Transverse colon (tissue), 4 donors: ENCODE measurements at regions not wholly inside any gene's neighbourhood (a gene's known extent, or its start where the extent isn't known, plus 50 kb on each side); places are given as distances from the start of the nearest gene placed in this dataset.

ENCODE experiments used
- EP300 ChIP-seq: sonication (generic); formaldehyde crosslinking; IDR thresholded peaks from one replicate; pipeline ENCODE4 v1.6.1; 2017; ENCODE audit warnings: antibody characterized with exemption, low read depth
- POLR2A ChIP-seq: fragments of 450-650 bp; IDR thresholded peaks from one replicate; pipeline ENCODE4 v1.6.1; 2016; ENCODE audit warnings: antibody characterized with exemption, mild to moderate bottlenecking, moderate library complexity
- POLR2AphosphoS5 ChIP-seq, 3 donors: sonication (generic); formaldehyde crosslinking; IDR thresholded peaks; one replicate each; pipeline ENCODE4 v1.6.1; 2016; ENCODE audit warnings: antibody characterized with exemption in 3 of 3
- TF ChIP-seq, protein P1 (sequence below), 5 experiments: fragments of 200-600 bp in 3 of 5; fragments of 450-650 bp in 2 of 5; sonication (generic) in 3 of 5; IDR thresholded peaks; 1 replicate in 2 of 5; 2 replicates in 3 of 5; pipeline ENCODE4 v1.5.1; 2016 to 2017; ENCODE audit warnings: antibody characterized with exemption in 5 of 5, inconsistent platforms in 3 of 5, mild to moderate bottlenecking in 2 of 5, moderate library complexity in 1 of 5

DNA sequence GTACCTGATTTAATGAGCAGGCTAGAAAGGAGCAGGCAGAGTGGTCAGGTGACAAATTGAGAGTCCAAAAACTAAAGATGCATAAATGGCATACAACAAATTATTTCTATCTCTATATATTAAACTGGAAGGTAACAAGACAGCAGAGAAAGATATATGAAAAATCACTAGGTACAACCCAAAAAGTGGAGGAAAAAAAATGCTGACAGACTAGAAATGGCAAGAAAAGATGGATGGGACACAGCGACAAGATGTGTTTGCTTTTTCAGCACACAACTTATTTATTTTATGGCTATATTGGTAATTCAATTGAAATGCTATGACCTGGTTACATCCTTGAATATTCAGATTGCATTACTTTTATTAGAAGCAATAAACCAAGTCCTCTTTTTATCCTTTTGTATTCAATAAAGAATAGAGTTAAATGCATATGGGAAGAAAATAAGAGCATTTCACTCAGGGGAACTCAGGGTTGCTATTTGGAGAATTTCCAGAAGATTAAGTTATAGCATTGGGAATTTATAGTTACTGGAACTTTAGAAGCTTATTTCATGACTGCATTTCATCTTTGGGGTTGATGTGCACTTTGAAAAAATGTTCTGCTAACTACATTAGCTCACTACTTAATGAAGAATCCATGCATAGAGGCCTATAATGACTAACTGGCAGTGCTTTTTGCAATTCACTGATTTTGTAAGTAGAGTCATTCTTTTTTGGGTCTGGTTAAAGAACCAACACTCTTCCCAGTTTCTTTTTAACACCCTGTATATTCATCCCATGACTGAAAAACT lies 566.6 kb upstream of the TUSC1 start:
- TF ChIP-seq, protein P1, sequence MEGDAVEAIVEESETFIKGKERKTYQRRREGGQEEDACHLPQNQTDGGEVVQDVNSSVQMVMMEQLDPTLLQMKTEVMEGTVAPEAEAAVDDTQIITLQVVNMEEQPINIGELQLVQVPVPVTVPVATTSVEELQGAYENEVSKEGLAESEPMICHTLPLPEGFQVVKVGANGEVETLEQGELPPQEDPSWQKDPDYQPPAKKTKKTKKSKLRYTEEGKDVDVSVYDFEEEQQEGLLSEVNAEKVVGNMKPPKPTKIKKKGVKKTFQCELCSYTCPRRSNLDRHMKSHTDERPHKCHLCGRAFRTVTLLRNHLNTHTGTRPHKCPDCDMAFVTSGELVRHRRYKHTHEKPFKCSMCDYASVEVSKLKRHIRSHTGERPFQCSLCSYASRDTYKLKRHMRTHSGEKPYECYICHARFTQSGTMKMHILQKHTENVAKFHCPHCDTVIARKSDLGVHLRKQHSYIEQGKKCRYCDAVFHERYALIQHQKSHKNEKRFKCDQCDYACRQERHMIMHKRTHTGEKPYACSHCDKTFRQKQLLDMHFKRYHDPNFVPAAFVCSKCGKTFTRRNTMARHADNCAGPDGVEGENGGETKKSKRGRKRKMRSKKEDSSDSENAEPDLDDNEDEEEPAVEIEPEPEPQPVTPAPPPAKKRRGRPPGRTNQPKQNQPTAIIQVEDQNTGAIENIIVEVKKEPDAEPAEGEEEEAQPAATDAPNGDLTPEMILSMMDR (IDR thresholded peaks at IDR 0.05) = no peak
- TF ChIP-seq POLR2A = no peak
- TF ChIP-seq POLR2AphosphoS5 (IDR thresholded peaks at IDR 0.05) = no peak
- TF ChIP-seq EP300 = no peak
